ENCODE measurements at regions not wholly inside any gene's neighbourhood (a gene's known extent, or its start where the extent isn't known, plus 50 kb on each side); places are given as distances from the start of the nearest gene placed in this dataset.

DNA sequence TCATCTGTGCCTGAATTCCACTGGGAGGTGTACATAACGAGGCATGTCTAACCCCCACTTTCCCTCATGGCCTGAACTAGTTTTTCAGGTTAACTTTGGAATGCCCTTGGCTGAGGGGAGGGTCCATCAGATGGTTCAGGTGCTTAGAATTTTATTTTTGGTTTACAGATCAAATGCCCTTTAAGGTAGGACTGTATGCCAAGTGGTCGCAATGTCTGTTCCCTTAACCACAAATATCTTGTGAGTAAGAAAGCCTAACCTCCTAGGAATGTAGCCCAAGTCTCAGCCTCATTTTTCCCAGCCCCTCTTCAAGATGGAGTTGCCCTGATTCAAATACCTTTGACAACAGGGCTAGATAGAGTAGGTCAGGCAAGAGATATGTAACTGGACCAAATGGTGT, 78.4 kb downstream of the RNASET2 start:
- H3K27ac ChIP-seq (ENCODE audit: low read depth, low read length), result no peak overlapping the region
- no peaks in the 10 kb centered on the region for H3K27me3 ChIP-seq (ENCODE audit: control insufficient read depth, insufficient read depth, low read length)
- H3K9me3 ChIP-seq (ENCODE audit: control insufficient read depth, insufficient read depth, low read depth, low read length), result peaks cover 7% of the 10 kb centered on the region
- H3K36me3 ChIP-seq (ENCODE audit: control insufficient read depth, insufficient read depth, low read length), result no peaks in the 10 kb centered on the region
- no peaks in the 10 kb centered on the region for H3K4me1 ChIP-seq (ENCODE audit: control insufficient read depth, insufficient read depth, low read length)
- H3K9ac ChIP-seq (ENCODE audit: low read length), result no peak overlapping the region
- no peak overlapping the region for H3K4me3 ChIP-seq (ENCODE audit: low read depth, low read length)

DNA sequence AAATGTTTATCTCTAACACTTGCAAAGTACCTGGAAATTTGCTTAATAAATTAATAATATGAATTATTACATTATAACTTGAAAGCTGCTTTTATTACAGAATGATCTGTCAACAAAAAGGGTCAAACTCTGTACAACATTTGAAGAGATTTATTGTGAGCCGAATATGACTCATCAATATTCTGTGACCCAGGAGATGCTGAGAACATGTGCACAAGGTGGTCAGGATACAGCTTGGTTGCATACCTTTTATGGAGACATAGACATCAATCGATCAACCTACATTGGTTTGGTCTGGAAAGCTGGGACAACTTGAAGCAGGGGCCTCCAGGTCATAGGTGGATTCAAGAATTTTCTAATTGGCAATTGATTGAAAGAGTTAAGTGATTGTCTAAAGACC, 79.0 kb downstream of the RNASET2 start:
- no peaks in the 10 kb centered on the region for H3K36me3 ChIP-seq (ENCODE audit: control insufficient read depth, insufficient read depth, low read length)
- no peaks in the 10 kb centered on the region for H3K4me1 ChIP-seq (ENCODE audit: control insufficient read depth, insufficient read depth, low read length)
- peaks cover 7% of the 10 kb centered on the region for H3K9me3 ChIP-seq (ENCODE audit: control insufficient read depth, insufficient read depth, low read depth, low read length)
- no peak overlapping the region for H3K27ac ChIP-seq (ENCODE audit: low read depth, low read length)
- no peak overlapping the region for H3K9ac ChIP-seq (ENCODE audit: low read length)
- H3K4me3 ChIP-seq (ENCODE audit: low read depth, low read length), result no peak overlapping the region
- H3K27me3 ChIP-seq (ENCODE audit: control insufficient read depth, insufficient read depth, low read length), result no peaks in the 10 kb centered on the region

DNA sequence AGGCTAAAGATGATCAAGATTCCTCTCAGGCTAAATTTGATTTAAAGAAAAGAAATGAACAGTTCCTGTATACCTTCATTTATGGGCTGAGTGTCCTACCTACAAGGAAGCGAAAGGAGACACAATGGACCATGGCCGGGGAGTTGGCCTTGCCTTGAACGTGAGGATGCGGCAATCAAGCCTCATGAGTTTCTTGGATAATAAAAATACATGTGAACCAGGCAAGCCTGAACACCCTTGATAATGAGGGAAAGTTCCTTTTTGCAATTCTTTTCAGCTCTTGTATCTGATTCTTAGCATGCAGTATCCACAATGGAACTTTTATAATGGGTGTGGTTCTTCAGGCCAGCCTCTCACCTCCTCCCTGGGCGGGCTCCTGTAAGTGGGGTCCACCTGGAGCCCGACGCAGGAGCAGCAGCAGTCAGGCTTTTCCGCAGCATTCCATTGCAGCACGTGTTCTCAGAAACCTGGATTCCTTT, 83.8 kb downstream of the RNASET2 start:
- Histone ChIP-seq H3K4me1 (ENCODE audit: control insufficient read depth, insufficient read depth, low read length) (no peaks in the 10 kb centered on the region), H3K27me3 (ENCODE audit: control insufficient read depth, insufficient read depth, low read length) (no peaks in the 10 kb centered on the region), H3K4me3 (ENCODE audit: low read depth, low read length) (no peak overlapping the region), H3K27ac (ENCODE audit: low read depth, low read length) (no peak overlapping the region), H3K9me3 (ENCODE audit: control insufficient read depth, insufficient read depth, low read depth, low read length) (0 out of 2 replicates have a peak, but pooled peaks cover 1% of the 10 kb centered on the region), H3K36me3 (ENCODE audit: control insufficient read depth, insufficient read depth, low read length) (no peaks in the 10 kb centered on the region), H3K9ac (ENCODE audit: low read length) (no peak overlapping the region)

DNA sequence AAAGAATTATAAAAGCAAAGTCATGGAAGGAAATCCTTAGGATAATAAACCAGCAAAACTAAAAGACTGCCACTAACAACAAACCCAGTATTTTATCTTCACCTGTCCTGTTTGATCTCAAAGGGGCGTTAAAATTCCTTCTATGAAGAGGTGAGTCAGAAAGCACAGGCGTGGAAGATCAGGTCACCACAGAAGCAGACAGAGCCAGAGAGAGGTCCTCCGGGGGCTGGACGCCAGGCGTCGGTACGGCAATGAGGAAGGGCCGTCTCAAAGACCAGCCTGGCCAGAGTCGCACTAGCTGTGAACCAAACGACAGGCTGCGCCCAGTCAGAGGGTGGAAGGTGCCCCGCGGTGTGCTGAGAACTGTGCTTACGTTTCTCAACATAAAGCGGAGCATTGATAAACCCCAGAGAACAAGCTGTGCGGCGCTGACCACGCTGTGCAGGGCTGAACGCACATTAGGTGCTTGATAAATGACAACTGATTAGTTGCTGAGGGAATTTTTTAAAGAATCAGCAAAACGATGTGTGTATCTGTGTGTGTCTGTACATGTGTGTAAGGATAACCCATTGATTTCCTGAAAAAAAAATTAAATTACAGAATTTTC, 85.6 kb downstream of the RNASET2 start:
- no peaks in the 10 kb centered on the region for H3K27me3 ChIP-seq (ENCODE audit: control insufficient read depth, insufficient read depth, low read length)
- no peak overlapping the region for H3K9ac ChIP-seq (ENCODE audit: low read length)
- no peaks in the 10 kb centered on the region for H3K9me3 ChIP-seq (ENCODE audit: control insufficient read depth, insufficient read depth, low read depth, low read length)
- H3K4me3 ChIP-seq (ENCODE audit: low read depth, low read length), result no peak overlapping the region
- H3K4me1 ChIP-seq (ENCODE audit: control insufficient read depth, insufficient read depth, low read length), result no peaks in the 10 kb centered on the region
- H3K27ac ChIP-seq (ENCODE audit: low read depth, low read length), result no peak overlapping the region
- H3K36me3 ChIP-seq (ENCODE audit: control insufficient read depth, insufficient read depth, low read length), result no peaks in the 10 kb centered on the region

DNA sequence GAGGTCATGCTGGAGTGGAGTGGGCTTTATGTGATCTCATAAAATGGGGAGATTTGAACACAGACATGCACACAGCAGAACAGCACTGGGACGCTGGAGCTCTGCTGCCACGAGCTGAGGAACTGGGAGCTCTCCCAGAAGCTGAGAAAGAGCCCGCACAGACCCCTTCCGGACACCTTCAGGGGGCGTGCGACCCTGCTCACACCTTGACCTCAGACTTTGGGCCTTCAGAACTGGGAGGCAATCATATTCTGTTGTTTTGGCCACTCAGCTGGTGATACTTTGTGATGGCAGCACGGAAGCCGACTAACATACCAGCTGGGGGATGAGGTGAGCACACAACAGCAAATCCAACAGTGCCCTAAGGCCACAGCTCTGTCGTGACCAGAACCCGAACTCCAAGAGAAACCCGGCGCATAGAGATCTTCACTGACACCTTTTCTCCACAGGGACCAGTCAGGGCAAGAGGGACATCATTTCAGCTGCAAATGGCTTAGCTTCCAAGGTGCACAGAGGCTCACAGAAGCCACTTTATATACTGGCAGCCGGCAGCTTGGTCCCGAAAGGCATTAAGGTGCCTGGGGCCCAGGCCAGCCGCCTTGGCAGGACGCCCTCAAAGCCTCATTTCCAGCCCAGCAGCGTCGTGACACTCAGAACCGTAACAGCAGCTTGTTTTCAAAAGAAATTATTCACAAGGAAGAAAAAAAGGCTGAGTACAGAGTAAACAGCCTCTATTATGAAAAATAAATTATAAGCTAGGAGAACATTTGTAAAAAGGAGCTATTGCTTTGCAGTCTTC, 89.3 kb downstream of the RNASET2 start:
- H3K27me3 ChIP-seq (ENCODE audit: control insufficient read depth, insufficient read depth, low read length), result peaks cover 13% of the 10 kb centered on the region
- H3K4me3 ChIP-seq (ENCODE audit: low read depth, low read length), result no peak overlapping the region
- H3K27ac ChIP-seq (ENCODE audit: low read depth, low read length), result no peak overlapping the region
- no peaks in the 10 kb centered on the region for H3K36me3 ChIP-seq (ENCODE audit: control insufficient read depth, insufficient read depth, low read length)
- no peaks in the 10 kb centered on the region for H3K9me3 ChIP-seq (ENCODE audit: control insufficient read depth, insufficient read depth, low read depth, low read length)
- H3K9ac ChIP-seq (ENCODE audit: low read length), result no peak overlapping the region
- H3K4me1 ChIP-seq (ENCODE audit: control insufficient read depth, insufficient read depth, low read length), result peaks cover 4% of the 10 kb centered on the region; the same call in 1 of the 2 replicates

DNA sequence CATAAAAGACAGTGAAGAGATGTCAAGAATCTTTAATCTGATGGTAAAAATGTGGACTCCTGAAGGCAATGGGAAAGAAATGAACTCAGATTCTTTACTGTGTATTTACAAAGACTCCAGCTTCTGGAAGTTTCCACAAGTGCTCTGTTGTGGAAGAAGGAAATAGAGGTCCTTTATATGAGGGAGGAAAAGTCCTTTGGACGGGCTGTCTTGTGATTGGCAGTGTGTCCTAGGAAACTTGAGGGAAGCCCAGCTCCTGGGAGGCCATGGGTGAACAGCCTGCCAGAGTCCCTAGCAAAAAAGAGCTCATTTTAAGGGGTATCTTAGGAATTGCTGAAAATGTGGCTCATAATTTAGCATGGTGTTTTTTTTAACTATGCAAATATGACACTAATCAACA, 92.0 kb downstream of the RNASET2 start:
- H3K9me3 ChIP-seq (ENCODE audit: control insufficient read depth, insufficient read depth, low read depth, low read length), result peaks cover 6% of the 10 kb centered on the region; the same call in 1 of the 2 replicates
- peaks cover 7% of the 10 kb centered on the region; the same call in 1 of the 2 replicates for H3K4me1 ChIP-seq (ENCODE audit: control insufficient read depth, insufficient read depth, low read length)
- no peak overlapping the region for H3K27ac ChIP-seq (ENCODE audit: low read depth, low read length)
- no peak overlapping the region for H3K4me3 ChIP-seq (ENCODE audit: low read depth, low read length)
- H3K27me3 ChIP-seq (ENCODE audit: control insufficient read depth, insufficient read depth, low read length), result peaks cover 23% of the 10 kb centered on the region
- H3K36me3 ChIP-seq (ENCODE audit: control insufficient read depth, insufficient read depth, low read length), result no peaks in the 10 kb centered on the region
- no peak overlapping the region for H3K9ac ChIP-seq (ENCODE audit: low read length)

DNA sequence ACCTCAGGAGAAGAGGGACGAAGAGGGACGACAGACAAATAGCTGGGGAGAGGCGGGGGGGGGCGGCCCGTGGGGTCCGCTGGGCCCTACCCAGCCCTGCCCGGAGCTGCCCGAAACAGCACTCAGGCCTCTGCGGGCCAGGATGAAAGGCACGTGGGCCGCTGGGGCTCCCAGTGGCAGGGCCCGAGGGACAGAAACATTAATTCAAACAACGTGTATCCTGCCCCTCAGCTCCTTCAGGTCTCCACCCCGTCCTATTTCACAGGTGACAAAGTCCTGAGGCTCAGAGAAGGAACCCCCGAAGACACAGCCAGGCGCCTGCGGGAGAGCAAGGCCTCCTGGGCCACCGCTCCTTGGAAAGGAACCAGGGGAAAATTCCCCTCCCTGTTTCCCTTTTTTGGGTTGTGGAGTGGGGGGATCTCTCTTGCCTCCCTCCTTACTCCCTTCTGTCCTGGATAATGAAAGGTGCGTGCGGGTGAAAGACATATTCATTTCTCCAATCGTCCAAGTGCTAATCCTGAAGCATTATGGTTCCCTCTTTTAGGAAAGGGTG, 93.3 kb downstream of the RNASET2 start:
- Histone ChIP-seq H3K4me3 (ENCODE audit: low read depth, low read length) (peak overlapping the region; percentile 76), H3K9ac (ENCODE audit: low read length) (peak overlapping the region; percentile 51), H3K27ac (ENCODE audit: low read depth, low read length) (no peak overlapping the region), H3K27me3 (ENCODE audit: control insufficient read depth, insufficient read depth, low read length) (peaks cover 23% of the 10 kb centered on the region), H3K9me3 (ENCODE audit: control insufficient read depth, insufficient read depth, low read depth, low read length) (peaks cover 6% of the 10 kb centered on the region; the same call in 1 of the 2 replicates), H3K4me1 (ENCODE audit: control insufficient read depth, insufficient read depth, low read length) (peaks cover 7% of the 10 kb centered on the region; the same call in 1 of the 2 replicates), H3K36me3 (ENCODE audit: control insufficient read depth, insufficient read depth, low read length) (no peaks in the 10 kb centered on the region)

DNA sequence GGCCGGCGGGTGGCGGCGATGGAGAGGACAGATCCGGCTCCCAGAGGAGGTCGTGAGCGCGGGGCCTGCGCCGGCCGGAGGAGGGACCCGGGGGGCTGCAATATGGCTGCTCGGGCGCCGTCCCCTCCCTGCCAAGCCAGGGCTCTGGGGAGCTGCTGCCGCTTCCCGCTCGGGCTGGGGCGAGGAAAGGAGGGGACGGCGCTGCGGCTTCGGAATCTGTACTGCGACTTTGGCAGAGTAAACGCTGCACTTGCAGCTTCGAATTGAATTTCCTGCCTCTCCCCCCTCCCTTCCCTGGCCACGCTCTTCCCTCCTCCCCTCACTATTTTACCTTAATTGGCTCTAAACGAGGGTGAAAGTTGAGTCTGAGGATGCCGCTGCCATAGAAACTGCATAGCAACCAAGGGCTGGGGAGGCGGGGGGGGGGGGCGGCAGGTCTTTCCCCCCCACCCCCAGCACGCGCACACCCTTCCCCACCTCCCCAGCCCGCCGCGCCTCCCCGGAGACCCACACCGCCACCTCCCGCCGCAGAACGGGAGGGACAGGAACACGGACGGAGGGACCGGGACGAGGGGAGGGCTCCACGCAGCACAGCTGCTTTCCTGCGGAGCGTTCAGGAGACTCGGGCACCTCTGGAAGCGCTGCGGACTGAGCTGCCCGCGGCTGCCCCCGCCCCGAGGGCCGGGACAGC, 93.9 kb downstream of the RNASET2 start:
- Histone ChIP-seq H3K9ac (ENCODE audit: low read length) (peak overlapping the region; percentile 51), H3K27me3 (ENCODE audit: control insufficient read depth, insufficient read depth, low read length) (peaks cover 23% of the 10 kb centered on the region), H3K27ac (ENCODE audit: low read depth, low read length) (no peak overlapping the region)

DNA sequence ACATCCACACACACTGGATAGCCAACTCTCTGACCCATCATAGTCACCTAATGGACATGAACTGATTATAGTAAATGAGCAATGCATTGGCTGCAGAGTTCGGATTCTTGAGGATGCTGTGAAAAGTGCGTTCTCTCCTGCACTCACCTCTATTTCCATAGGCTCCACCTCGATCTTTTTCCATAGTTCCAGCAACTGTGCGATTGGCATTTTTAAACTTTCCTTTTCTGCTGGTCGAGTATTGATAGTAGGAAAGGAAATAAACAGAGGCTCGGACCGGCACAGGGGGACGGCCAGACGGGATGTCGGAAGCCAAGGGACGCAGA, 94.4 kb downstream of the RNASET2 start:
- Histone ChIP-seq H3K4me3 (ENCODE audit: low read depth, low read length) (peak overlapping the region; percentile 76), H3K9ac (ENCODE audit: low read length) (peak overlapping the region; percentile 18), H3K27ac (ENCODE audit: low read depth, low read length) (no peak overlapping the region), H3K27me3 (ENCODE audit: control insufficient read depth, insufficient read depth, low read length) (peaks cover 23% of the 10 kb centered on the region), H3K4me1 (ENCODE audit: control insufficient read depth, insufficient read depth, low read length) (peaks cover 7% of the 10 kb centered on the region; the same call in 1 of the 2 replicates), H3K36me3 (ENCODE audit: control insufficient read depth, insufficient read depth, low read length) (no peaks in the 10 kb centered on the region), H3K9me3 (ENCODE audit: control insufficient read depth, insufficient read depth, low read depth, low read length) (peaks cover 6% of the 10 kb centered on the region; the same call in 1 of the 2 replicates)

More for the DNA sequence above, 93.9 kb downstream of the RNASET2 start:
- peaks cover 7% of the 10 kb centered on the region; the same call in 1 of the 2 replicates for H3K4me1 ChIP-seq (ENCODE audit: control insufficient read depth, insufficient read depth, low read length)
- H3K36me3 ChIP-seq (ENCODE audit: control insufficient read depth, insufficient read depth, low read length), result no peaks in the 10 kb centered on the region
- H3K9me3 ChIP-seq (ENCODE audit: control insufficient read depth, insufficient read depth, low read depth, low read length), result peaks cover 6% of the 10 kb centered on the region; the same call in 1 of the 2 replicates
- H3K4me3 ChIP-seq (ENCODE audit: low read depth, low read length), result peak overlapping the region; percentile 76

DNA sequence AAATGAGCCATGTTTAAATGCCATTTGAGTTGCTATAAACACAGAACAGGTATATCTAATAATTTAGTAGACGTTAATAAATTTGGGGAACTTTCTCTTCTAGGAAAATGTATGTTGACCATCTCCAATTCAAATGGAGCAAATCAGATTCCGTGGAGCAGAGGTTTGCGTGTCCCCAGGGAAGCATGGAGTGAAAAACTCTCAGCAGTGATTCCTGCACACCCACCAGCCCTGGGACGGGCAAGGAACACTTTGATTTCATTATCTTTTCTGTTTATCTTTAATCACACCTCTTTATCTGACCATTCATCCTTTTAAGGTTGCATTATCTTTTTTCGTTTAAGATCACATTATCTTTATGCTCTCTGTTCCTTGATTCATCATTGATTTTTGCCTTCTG, 95.0 kb downstream of the RNASET2 start:
- Histone ChIP-seq H3K27ac (ENCODE audit: low read depth, low read length) (no peak overlapping the region), H3K36me3 (ENCODE audit: control insufficient read depth, insufficient read depth, low read length) (no peaks in the 10 kb centered on the region), H3K4me1 (ENCODE audit: control insufficient read depth, insufficient read depth, low read length) (peaks cover 7% of the 10 kb centered on the region; the same call in 1 of the 2 replicates), H3K27me3 (ENCODE audit: control insufficient read depth, insufficient read depth, low read length) (peaks cover 23% of the 10 kb centered on the region), H3K9me3 (ENCODE audit: control insufficient read depth, insufficient read depth, low read depth, low read length) (peaks cover 6% of the 10 kb centered on the region; the same call in 1 of the 2 replicates), H3K9ac (ENCODE audit: low read length) (no peak overlapping the region), H3K4me3 (ENCODE audit: low read depth, low read length) (peak overlapping the region; percentile 76)
